ENCODE measurements at regions not wholly inside any gene's neighbourhood (a gene's known extent, or its start where the extent isn't known, plus 50 kb on each side); places are given as distances from the start of the nearest gene placed in this dataset.

DNA sequence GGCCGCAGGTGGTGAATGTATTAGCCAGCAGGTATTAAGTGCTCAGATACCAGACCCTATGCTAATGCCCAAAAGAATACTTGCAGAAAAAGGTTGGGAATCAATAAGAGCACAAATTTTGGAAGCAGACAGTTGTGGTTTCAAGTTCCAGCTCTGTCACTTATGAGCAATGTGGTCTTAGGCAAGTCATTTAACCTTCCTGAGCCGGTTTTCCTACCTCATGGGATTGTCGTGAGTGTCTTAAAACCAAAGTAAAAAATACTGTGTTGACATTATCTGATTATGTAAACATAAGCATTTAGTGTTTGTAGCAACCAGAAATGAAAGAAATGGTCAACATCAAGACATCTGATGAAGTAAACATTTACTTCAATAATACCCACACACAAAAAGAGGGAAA lies 93.0 kb upstream of the CHST9 start:
- no peak overlapping the region for H4K91ac ChIP-seq (ENCODE audit: insufficient read depth, low read depth, low read length)
- ATAC-seq (ENCODE audit: low read depth) (no peak), DNase-seq (no peak)
- H3K9me1 ChIP-seq (ENCODE audit: insufficient read depth, low read length), result no peaks in the 10 kb centered on the region
- no peak overlapping the region for H2BK15ac ChIP-seq (ENCODE audit: low read depth, low read length)
- intact Hi-C loops (cut with micrococcal nuclease), result no loop called here
- H2AK5ac ChIP-seq (ENCODE audit: low read depth, low read length), result no peak overlapping the region
- H3K27ac ChIP-seq (ENCODE audit: insufficient read depth, low read length), result no peak overlapping the region
- H2AK9ac ChIP-seq (replicated peaks; ENCODE audit: low read depth, low read length, poor library complexity), result no peak overlapping the region
- BruUV-seq (replicated peaks), result no TSS peak
- H2BK20ac ChIP-seq (ENCODE audit: low read depth, low read length), result no peak overlapping the region
- POLR2A ChIA-PET (ENCODE audit: unreplicated experiment), result no interaction called here
- peaks cover 3% of the 10 kb centered on the region; the same call in 1 of the 2 replicates for H3K9me3 ChIP-seq (ENCODE audit: control insufficient read depth, insufficient read depth, low read length)
- no peak overlapping the region for H2AFZ ChIP-seq (replicated peaks; ENCODE audit: low read length, poor library complexity)
- H3K79me1 ChIP-seq (ENCODE audit: low read depth in 1 of 2, low read length in 2 of 2), result no peaks in the 10 kb centered on the region
- no peaks in the 10 kb centered on the region for H4K20me1 ChIP-seq (ENCODE audit: insufficient read depth, low read length)
- no peak overlapping the region for H3K4me2 ChIP-seq (ENCODE audit: low read depth, low read length)
- no peak overlapping the region for H3K56ac ChIP-seq (ENCODE audit: extremely low read depth, insufficient read depth, low read length)
- TF ChIP-seq RAD21 (IDR thresholded peaks at IDR 0.05; ENCODE audit: low read length) (no peak), BHLHE40 (IDR thresholded peaks at IDR 0.05; ENCODE audit: low read depth, low read length) (no peak), CEBPB (IDR thresholded peaks at IDR 0.05; ENCODE audit: low read depth, low read length) (no peak), RCOR1 (IDR thresholded peaks at IDR 0.05; ENCODE audit: insufficient replicate concordance, low read length) (no peak), CTCF (conservative IDR thresholded peaks at IDR 0.05; ENCODE audit: low read depth, low read length) (no peak), POLR2A (IDR thresholded peaks at IDR 0.05; ENCODE audit: low read depth, low read length) (no peak), SMC3 (IDR thresholded peaks at IDR 0.05; ENCODE audit: low read depth, low read length) (no peak), NFE2L2 (IDR thresholded peaks at IDR 0.05; ENCODE audit: low read depth, low read length) (no peak), MAFK (IDR thresholded peaks at IDR 0.05; ENCODE audit: low read depth, low read length) (no peak), MXI1 (IDR thresholded peaks at IDR 0.05; ENCODE audit: borderline replicate concordance, low read depth, low read length) (no peak)
- TF ChIP-seq, protein P1, sequence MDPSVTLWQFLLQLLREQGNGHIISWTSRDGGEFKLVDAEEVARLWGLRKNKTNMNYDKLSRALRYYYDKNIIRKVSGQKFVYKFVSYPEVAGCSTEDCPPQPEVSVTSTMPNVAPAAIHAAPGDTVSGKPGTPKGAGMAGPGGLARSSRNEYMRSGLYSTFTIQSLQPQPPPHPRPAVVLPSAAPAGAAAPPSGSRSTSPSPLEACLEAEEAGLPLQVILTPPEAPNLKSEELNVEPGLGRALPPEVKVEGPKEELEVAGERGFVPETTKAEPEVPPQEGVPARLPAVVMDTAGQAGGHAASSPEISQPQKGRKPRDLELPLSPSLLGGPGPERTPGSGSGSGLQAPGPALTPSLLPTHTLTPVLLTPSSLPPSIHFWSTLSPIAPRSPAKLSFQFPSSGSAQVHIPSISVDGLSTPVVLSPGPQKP (IDR thresholded peaks at IDR 0.05; ENCODE audit: borderline replicate concordance, low read depth, low read length), result no peak
- H4K5ac ChIP-seq (ENCODE audit: low read depth, low read length), result no peak overlapping the region
- WGBS, 2 experiments (ENCODE audit: extremely low coverage in 2 of 2, insufficient read length in 1 of 2), result no CpG with 5 or more reads among the region's 3 CpGs
- H3K27me3 ChIP-seq (ENCODE audit: control insufficient read depth, insufficient read depth, low read length), result no peaks in the 10 kb centered on the region
- H3K23ac ChIP-seq (ENCODE audit: low read depth, low read length), result no peak overlapping the region
- no peak overlapping the region for H3K4me3 ChIP-seq (ENCODE audit: insufficient read depth, low read depth, low read length)
- no peaks in the 10 kb centered on the region for H3K36me3 ChIP-seq (ENCODE audit: control insufficient read depth, insufficient read depth, low read length)
- in situ Hi-C loops (cut with MboI; ENCODE audit: low sequenced_read_pairs), result no loop called here
- H3K9ac ChIP-seq (ENCODE audit: low read depth, low read length), result no peak overlapping the region
- no peak overlapping the region for H2BK120ac ChIP-seq (ENCODE audit: low read depth, low read length)
- H3K4ac ChIP-seq (ENCODE audit: low read depth, low read length), result no peak overlapping the region
- no peaks in the 10 kb centered on the region for H3K4me1 ChIP-seq (ENCODE audit: control insufficient read depth, insufficient read depth, low read length)
- H3K14ac ChIP-seq (replicated peaks; ENCODE audit: low read depth, low read length), result no peak overlapping the region
- dilution Hi-C loops (cut with HindIII; ENCODE audit: low sequenced_read_pairs, unreplicated experiment), result no loop called here
- CTCF ChIA-PET, result no interaction called here
- H4K8ac ChIP-seq (ENCODE audit: low read depth in 2 of 2, low read length in 2 of 2), result no peak overlapping the region
- no peak overlapping the region for H3K18ac ChIP-seq (ENCODE audit: low read depth, low read length)
- H2BK5ac ChIP-seq (ENCODE audit: low read depth, low read length, poor library complexity, severe bottlenecking), result no peak overlapping the region
